Panc1 (cell line): ENCODE measurements at regions not wholly inside any gene's neighbourhood (a gene's known extent, or its start where the extent isn't known, plus 50 kb on each side); places are given as distances from the start of the nearest gene placed in this dataset.

ENCODE experiments used
- ATAC-seq: fragments of 200-7000 bp; cut with Tn5 transposase; 2 replicates; pipeline ENCODE4 v1.9.1; 2020; ENCODE audit warnings: mild to moderate bottlenecking, moderate library complexity
- BruUV-seq: library from RNA; stranded (reverse); fragments of 400-500 nt; replicated peaks from 2 replicates; lab custom pipeline; 2021; lab: Mats Ljungman, UMichigan
- CTCF ChIA-PET: fragments of 300-600 bp; sonication (Branson Sonifier 250); formaldehyde crosslinking; loops from one replicate; lab custom pipeline; 2022; ENCODE audit warnings: antibody characterized with exemption; lab: Charles Lee
- POLR2A ChIA-PET: fragments of 300-600 bp; sonication (Branson Sonifier 250); formaldehyde crosslinking; loops from one replicate; lab custom pipeline; 2022; ENCODE audit warnings: antibody characterized with exemption; lab: Charles Lee
- DNase-seq: peaks from one replicate; pipeline ENCODE4 v3.0.0-alpha.2; 2010; ENCODE audit warnings: low read depth, low spot score
- H3K27ac ChIP-seq: 2 replicates; pipeline ENCODE4 v1.5.1; 2011; ENCODE audit warnings: mild to moderate bottlenecking, low read length, inconsistent platforms
- H3K27me3 ChIP-seq: fragments of 200-500 bp; sonication (Bioruptor generic); 2 replicates; pipeline ENCODE4 v1.6.0; 2014; ENCODE audit warnings: low read length, inconsistent platforms; ENCODE audit not compliant: control insufficient read depth, insufficient read depth
- H3K36me3 ChIP-seq: fragments of 200-500 bp; sonication (Bioruptor generic); 2 replicates; pipeline ENCODE4 v1.5.1; 2014; ENCODE audit warnings: inconsistent platforms, mild to moderate bottlenecking, low read length, moderate library complexity; ENCODE audit not compliant: control insufficient read depth, insufficient read depth
- H3K4me1 ChIP-seq: 2 replicates; pipeline ENCODE4 v1.5.1; 2011; ENCODE audit warnings: inconsistent platforms, mild to moderate bottlenecking, low read length, moderate library complexity; ENCODE audit not compliant: control insufficient read depth, insufficient read depth
- H3K4me3 ChIP-seq, 2 experiments: 2 replicates each; pipeline ENCODE4 v1.5.1; 2011 to 2012; ENCODE audit warnings: low read depth in 2 of 2, low read length in 2 of 2, mild to moderate bottlenecking in 2 of 2, inconsistent platforms in 1 of 2, moderate library complexity in 1 of 2
- H3K9me3 ChIP-seq: fragments of 200-500 bp; sonication (Bioruptor generic); 2 replicates; pipeline ENCODE4 v1.5.1; 2014; ENCODE audit warnings: low read depth, mild to moderate bottlenecking, inconsistent platforms, low read length, moderate library complexity; ENCODE audit not compliant: control insufficient read depth, insufficient read depth
- POLR2AphosphoS5 ChIP-seq: IDR thresholded peaks from 2 replicates; pipeline ENCODE4 v1.6.1; 2012; ENCODE audit warnings: mild to moderate bottlenecking, low read depth, low read length, moderate library complexity
- SIN3A ChIP-seq: IDR thresholded peaks from 2 replicates; pipeline ENCODE4 v1.6.1; 2012; ENCODE audit warnings: low read depth, mild to moderate bottlenecking, low read length, moderate library complexity, borderline replicate concordance; ENCODE audit not compliant: insufficient read depth
- TCF7L2 ChIP-seq: IDR thresholded peaks from 2 replicates; pipeline ENCODE4 v1.6.1; 2011; ENCODE audit warnings: mild to moderate bottlenecking, low read depth, low read length, inconsistent platforms
- in situ Hi-C: cut with HindIII; loops from 2 replicates; pipeline ENCODE4 v1.10.0; 2016; ENCODE audit warnings: low sequenced_read_pairs, low pct_unique_long_range_greater_than_20kb
- intact Hi-C: fragments of 100-400 bp; cut with micrococcal nuclease; formaldehyde crosslinking; loops from one replicate; pipeline ENCODE4 v1.10.0; 2022; ENCODE audit not compliant: unreplicated experiment
- TF ChIP-seq, protein P1 (sequence below), 2 experiments: IDR thresholded peaks; 2 replicates each; pipeline ENCODE4 v1.6.1; 2011 to 2012; ENCODE audit warnings: low read depth in 2 of 2, control low read depth in 1 of 2, low read length in 1 of 2, mild to moderate bottlenecking in 1 of 2, moderate library complexity in 1 of 2; ENCODE audit not compliant: insufficient read depth in 1 of 2
- TF ChIP-seq, protein P2 (sequence below): fragments of 450-650 bp; IDR thresholded peaks from 2 replicates; pipeline ENCODE4 v1.5.1; 2017; ENCODE audit warnings: mild to moderate bottlenecking

DNA sequence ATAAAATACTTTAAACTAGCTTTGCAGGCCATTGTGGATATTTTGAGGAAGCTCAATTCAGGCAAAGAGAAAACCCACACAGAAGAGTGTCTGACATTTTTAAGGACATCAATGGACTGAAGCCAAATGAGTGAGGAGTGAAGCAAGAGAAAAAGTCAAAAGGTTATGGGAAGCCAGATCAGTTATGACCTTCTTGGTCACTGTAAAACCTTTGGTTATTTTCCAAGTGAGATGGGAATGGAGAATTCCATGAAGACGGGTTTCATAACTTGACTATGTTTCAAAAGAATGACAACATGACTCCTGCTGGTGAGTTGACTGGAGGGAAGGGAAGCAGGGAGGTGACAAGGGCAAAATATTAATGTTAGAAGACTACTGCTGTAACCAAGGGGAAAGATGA lies 585.2 kb downstream of the EFNA5 start:
- no peak overlapping the region for H3K27ac ChIP-seq
- H3K4me1 ChIP-seq, result no peaks in the 10 kb centered on the region
- H3K9me3 ChIP-seq, result no peaks in the 10 kb centered on the region
- no peak overlapping the region for H3K4me3 ChIP-seq
- no TSS peak for BruUV-seq
- CTCF ChIA-PET, result no interaction called here
- intact Hi-C loops (no loop called here), in situ Hi-C loops (no loop called here)
- no peaks in the 10 kb centered on the region for H3K36me3 ChIP-seq
- ATAC-seq (no peak), DNase-seq (no peak)
- no peaks in the 10 kb centered on the region for H3K27me3 ChIP-seq
- POLR2A ChIA-PET, result no interaction called here
- TF ChIP-seq, protein P1, sequence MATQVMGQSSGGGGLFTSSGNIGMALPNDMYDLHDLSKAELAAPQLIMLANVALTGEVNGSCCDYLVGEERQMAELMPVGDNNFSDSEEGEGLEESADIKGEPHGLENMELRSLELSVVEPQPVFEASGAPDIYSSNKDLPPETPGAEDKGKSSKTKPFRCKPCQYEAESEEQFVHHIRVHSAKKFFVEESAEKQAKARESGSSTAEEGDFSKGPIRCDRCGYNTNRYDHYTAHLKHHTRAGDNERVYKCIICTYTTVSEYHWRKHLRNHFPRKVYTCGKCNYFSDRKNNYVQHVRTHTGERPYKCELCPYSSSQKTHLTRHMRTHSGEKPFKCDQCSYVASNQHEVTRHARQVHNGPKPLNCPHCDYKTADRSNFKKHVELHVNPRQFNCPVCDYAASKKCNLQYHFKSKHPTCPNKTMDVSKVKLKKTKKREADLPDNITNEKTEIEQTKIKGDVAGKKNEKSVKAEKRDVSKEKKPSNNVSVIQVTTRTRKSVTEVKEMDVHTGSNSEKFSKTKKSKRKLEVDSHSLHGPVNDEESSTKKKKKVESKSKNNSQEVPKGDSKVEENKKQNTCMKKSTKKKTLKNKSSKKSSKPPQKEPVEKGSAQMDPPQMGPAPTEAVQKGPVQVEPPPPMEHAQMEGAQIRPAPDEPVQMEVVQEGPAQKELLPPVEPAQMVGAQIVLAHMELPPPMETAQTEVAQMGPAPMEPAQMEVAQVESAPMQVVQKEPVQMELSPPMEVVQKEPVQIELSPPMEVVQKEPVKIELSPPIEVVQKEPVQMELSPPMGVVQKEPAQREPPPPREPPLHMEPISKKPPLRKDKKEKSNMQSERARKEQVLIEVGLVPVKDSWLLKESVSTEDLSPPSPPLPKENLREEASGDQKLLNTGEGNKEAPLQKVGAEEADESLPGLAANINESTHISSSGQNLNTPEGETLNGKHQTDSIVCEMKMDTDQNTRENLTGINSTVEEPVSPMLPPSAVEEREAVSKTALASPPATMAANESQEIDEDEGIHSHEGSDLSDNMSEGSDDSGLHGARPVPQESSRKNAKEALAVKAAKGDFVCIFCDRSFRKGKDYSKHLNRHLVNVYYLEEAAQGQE (IDR thresholded peaks at IDR 0.05; ENCODE audit: insufficient read depth in 1 of 2, low read depth in 2 of 2, low read length in 1 of 2), result no peak
- no peak for TF ChIP-seq SIN3A
- TF ChIP-seq POLR2AphosphoS5, result no peak
- no peak for TF ChIP-seq TCF7L2
- TF ChIP-seq, protein P2, sequence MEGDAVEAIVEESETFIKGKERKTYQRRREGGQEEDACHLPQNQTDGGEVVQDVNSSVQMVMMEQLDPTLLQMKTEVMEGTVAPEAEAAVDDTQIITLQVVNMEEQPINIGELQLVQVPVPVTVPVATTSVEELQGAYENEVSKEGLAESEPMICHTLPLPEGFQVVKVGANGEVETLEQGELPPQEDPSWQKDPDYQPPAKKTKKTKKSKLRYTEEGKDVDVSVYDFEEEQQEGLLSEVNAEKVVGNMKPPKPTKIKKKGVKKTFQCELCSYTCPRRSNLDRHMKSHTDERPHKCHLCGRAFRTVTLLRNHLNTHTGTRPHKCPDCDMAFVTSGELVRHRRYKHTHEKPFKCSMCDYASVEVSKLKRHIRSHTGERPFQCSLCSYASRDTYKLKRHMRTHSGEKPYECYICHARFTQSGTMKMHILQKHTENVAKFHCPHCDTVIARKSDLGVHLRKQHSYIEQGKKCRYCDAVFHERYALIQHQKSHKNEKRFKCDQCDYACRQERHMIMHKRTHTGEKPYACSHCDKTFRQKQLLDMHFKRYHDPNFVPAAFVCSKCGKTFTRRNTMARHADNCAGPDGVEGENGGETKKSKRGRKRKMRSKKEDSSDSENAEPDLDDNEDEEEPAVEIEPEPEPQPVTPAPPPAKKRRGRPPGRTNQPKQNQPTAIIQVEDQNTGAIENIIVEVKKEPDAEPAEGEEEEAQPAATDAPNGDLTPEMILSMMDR, result no peak

DNA sequence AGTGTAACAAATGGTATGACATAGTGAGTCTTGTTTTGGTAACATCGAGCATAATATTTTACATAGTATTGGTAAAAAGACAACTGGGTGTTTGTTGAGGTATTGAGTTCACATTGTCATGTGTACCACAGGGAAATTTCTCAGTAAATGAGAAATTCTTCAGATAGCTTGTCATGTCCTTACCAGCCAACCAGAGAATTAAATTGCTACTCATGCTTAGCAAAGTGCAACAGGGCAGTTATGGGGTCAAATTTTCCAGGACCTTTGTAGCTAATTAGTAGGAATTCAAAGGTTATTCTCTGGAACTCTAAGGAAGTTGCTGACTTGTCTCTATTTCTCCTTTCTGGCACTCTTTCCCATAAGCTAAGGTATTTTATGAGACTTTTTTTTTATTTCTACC lies 595.7 kb downstream of the EFNA5 start:
- ATAC-seq, result no peak
- Histone ChIP-seq H3K27ac (no peak overlapping the region), H3K36me3 (no peaks in the 10 kb centered on the region), H3K4me3 (no peak overlapping the region), H3K9me3 (no peaks in the 10 kb centered on the region), H3K27me3 (no peaks in the 10 kb centered on the region), H3K4me1 (no peaks in the 10 kb centered on the region)
- in situ Hi-C loops (no loop called here), intact Hi-C loops (no loop called here)
- TF ChIP-seq TCF7L2 (no peak), POLR2AphosphoS5 (no peak)
- TF ChIP-seq, protein P1 (IDR thresholded peaks at IDR 0.05; ENCODE audit: insufficient read depth in 1 of 2, low read depth in 2 of 2, low read length in 1 of 2), result no peak
- DNase-seq, result no peak
- no TSS peak for BruUV-seq
- POLR2A ChIA-PET, result no interaction called here
- CTCF ChIA-PET, result no interaction called here
